Testis (tissue), 2 donors: ENCODE measurements at regions not wholly inside any gene's neighbourhood (a gene's known extent, or its start where the extent isn't known, plus 50 kb on each side); places are given as distances from the start of the nearest gene placed in this dataset.

ENCODE experiments used
- DNase-seq: peaks from one replicate; pipeline ENCODE4 v3.0.0-alpha.2; 2019
- H3K27ac ChIP-seq, 2 donors: fragments of 200-600 bp; sonication (generic); one replicate each; pipeline ENCODE4 v1.5.1; 2019
- H3K27me3 ChIP-seq: fragments of 200-600 bp; sonication (generic); one replicate; pipeline ENCODE4 v1.5.1; 2019
- H3K36me3 ChIP-seq: fragments of 200-600 bp; sonication (generic); one replicate; pipeline ENCODE4 v1.5.1; 2017; ENCODE audit warnings: low read depth; ENCODE audit errors: missing control alignments
- H3K4me1 ChIP-seq: fragments of 200-600 bp; sonication (generic); one replicate; pipeline ENCODE4 v1.5.1; 2019
- H3K4me3 ChIP-seq, 2 donors: fragments of 200-600 bp; sonication (generic); one replicate each; pipeline ENCODE4 v1.5.1; 2017 to 2019
- H3K9me3 ChIP-seq: fragments of 200-600 bp; sonication (generic); one replicate; pipeline ENCODE4 v1.5.1; 2017
- CTCF ChIP-seq, 3 experiments: fragments of 450-650 bp in 2 of 3; fragments of 200-600 bp in 1 of 3; sonication (generic) in 1 of 3; IDR thresholded peaks; one replicate each; pipeline ENCODE4 v1.5.1; 2016 to 2019; ENCODE audit warnings: antibody characterized with exemption in 3 of 3, mild to moderate bottlenecking in 2 of 3, moderate library complexity in 1 of 3
- POLR2A ChIP-seq: fragments of 450-650 bp; IDR thresholded peaks from one replicate; pipeline ENCODE4 v1.6.1; 2017; ENCODE audit warnings: antibody characterized with exemption, mild to moderate bottlenecking, moderate library complexity
- WGBS, 2 donors: methylation state at CpG; one replicate each; pipeline ENCODE4 v1.1.5; 2018; 5-methylcytosine and 5-hydroxymethylcytosine counted together
- intact Hi-C: fragments of 100-400 bp; cut with DNase I; formaldehyde crosslinking; loops from one replicate; pipeline ENCODE4 v1.15.1; 2023; ENCODE audit warnings: low total_unique reads

DNA sequence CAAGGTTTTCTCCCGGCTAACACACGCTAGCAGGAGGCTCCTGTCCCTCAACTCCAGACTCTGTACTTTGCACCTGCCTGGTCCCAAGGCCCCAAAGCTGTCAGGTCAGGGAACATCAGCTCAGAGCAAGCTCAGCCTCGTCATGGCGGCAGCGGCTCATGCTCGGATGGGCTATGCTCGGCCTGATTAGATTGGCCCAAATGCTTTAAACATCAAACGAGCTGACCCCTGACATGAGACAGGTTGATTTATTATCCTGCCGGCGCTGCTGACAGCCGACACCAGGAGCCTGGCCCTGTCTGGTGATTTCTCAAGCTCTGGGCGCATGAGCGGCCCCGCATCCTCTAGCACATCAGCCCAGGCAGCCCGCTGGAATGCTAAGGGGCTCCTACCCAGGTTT lies 436.4 kb downstream of the EIPR1 start:
- intact Hi-C loops, result no loop called here
- WGBS, 2 donors, result 45 to 71% methylated on average over 6 to 15 of the region's 15 CpGs

GRCh38 chr2:2940702-2941101 lies 436.9 kb downstream of the EIPR1 start:
- Histone ChIP-seq H3K27me3 (no peaks in the 10 kb centered on the region), H3K27ac (no peak overlapping the region), H3K9me3 (no peaks in the 10 kb centered on the region), H3K4me1 (no peaks in the 10 kb centered on the region), H3K36me3 (no peaks in the 10 kb centered on the region), H3K4me3 (no peak overlapping the region)
- DNase-seq, result no peak
- TF ChIP-seq CTCF (IDR thresholded peaks at IDR 0.05), result no peak
- TF ChIP-seq POLR2A, result no peak
- 74 to 80% methylated on average over 9 of the region's 9 CpGs for WGBS, 2 donors
- intact Hi-C loops, result no loop called here

More for the DNA sequence above, 436.4 kb downstream of the EIPR1 start:
- no peaks in the 10 kb centered on the region for H3K27me3 ChIP-seq
- no peak overlapping the region for H3K27ac ChIP-seq
- TF ChIP-seq POLR2A, result no peak
- TF ChIP-seq CTCF (IDR thresholded peaks at IDR 0.05), result no peak
- DNase-seq, result no peak
- no peaks in the 10 kb centered on the region for H3K4me1 ChIP-seq
- no peaks in the 10 kb centered on the region for H3K36me3 ChIP-seq
- no peaks in the 10 kb centered on the region for H3K9me3 ChIP-seq
- no peak overlapping the region for H3K4me3 ChIP-seq

DNA sequence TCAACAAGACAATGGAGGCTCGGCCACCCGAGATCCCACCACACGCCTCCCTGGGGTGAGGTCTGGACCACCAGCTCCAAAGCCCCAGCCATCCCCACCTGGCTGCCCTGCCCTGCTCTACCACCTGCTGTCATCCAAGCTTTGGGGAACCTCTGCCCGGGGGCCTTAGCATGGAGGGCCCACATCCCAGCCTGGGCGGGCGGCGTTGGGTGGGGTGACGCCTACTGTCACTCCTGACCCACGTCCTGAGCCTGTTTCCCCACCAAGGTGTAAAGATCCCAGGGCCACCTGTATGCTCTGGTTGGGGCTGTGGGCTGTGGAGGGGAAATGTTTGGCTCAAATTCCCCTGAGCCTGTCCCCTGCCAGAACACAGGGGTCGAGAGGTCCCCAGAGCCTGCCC lies 437.6 kb downstream of the EIPR1 start:
- H3K4me3 ChIP-seq, result no peak overlapping the region
- WGBS, 2 donors, result 81 to 91% methylated on average over 9 to 10 of the region's 10 CpGs
- no peaks in the 10 kb centered on the region for H3K4me1 ChIP-seq
- intact Hi-C loops, result no loop called here
- TF ChIP-seq CTCF (IDR thresholded peaks at IDR 0.05), result no peak
- no peak for TF ChIP-seq POLR2A
- no peak overlapping the region for H3K27ac ChIP-seq
- no peak for DNase-seq
- H3K36me3 ChIP-seq, result no peaks in the 10 kb centered on the region
- H3K9me3 ChIP-seq, result no peaks in the 10 kb centered on the region
- no peaks in the 10 kb centered on the region for H3K27me3 ChIP-seq

DNA sequence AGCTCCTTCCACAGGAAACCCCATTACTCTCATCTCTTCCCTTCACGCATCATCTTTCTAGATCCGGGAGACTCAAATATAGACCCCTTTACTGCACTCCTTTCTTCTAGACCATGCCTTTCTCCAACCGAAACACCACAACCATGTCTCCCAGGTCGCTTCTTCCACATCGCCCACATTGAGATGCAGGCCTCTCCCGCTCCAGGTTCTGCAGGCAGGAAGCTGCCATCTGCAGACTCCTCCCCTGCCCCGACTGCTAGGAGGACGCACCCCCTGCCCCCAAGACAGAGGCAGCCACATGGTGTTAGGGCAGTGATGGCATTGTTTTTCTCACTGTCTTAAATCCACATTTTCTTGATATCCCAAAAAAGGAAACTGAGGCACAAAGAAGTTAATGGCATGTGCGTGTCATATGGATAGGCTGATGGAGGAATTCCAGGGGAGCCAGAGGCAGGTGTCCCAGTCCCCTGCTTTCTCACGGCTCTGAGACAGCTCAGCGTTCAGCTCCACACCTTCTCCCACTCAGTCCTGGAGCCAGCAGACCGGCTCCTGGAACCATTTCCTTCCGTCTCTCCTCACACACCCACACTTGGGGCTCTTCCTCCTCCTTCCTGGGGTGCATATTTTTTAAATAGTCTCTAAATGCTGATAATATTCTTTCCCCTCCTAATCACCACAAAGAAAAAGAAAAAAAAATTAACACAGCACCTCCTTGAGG lies 438.4 kb downstream of the EIPR1 start:
- no peaks in the 10 kb centered on the region for H3K36me3 ChIP-seq
- no peaks in the 10 kb centered on the region for H3K27me3 ChIP-seq
- intact Hi-C loops, result no loop called here
- H3K9me3 ChIP-seq, result no peaks in the 10 kb centered on the region
- DNase-seq, result no peak
- no peaks in the 10 kb centered on the region for H3K4me1 ChIP-seq
- TF ChIP-seq POLR2A, result no peak
- TF ChIP-seq CTCF (IDR thresholded peaks at IDR 0.05), result no peak
- WGBS, 2 donors, result 80 to 89% methylated on average over 13 of the region's 13 CpGs
- H3K27ac ChIP-seq, result no peak overlapping the region
- H3K4me3 ChIP-seq, result no peak overlapping the region

DNA sequence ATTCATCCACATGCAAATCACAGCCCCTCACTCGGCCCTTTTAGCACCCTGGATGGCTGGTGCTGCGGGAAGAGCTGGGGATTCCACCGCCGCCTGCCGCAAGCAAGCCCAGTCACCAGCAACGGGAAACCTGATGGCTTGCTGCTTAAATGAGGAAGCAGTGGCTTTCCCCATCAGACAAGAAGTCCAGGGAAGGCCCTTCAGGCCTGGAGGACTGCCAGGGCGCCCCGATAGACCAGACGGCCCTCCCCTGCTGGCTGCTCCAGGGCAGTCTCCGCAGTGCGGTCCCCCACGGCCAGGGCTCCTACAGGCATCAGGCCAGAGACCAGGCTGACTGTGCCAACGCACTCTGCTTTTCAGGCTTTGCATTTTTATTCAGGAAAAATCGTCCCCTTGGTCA lies 439.1 kb downstream of the EIPR1 start:
- intact Hi-C loops, result no loop called here
- Histone ChIP-seq H3K27ac (no peak overlapping the region), H3K4me3 (no peak overlapping the region), H3K36me3 (no peaks in the 10 kb centered on the region), H3K9me3 (no peaks in the 10 kb centered on the region), H3K27me3 (no peaks in the 10 kb centered on the region), H3K4me1 (no peaks in the 10 kb centered on the region)
- DNase-seq, result no peak
- TF ChIP-seq POLR2A (no peak), CTCF (IDR thresholded peaks at IDR 0.05) (no peak)
- 70 to 71% methylated on average over 12 to 14 of the region's 14 CpGs for WGBS, 2 donors
